CD4-positive, alpha-beta T cell (primary cell): ENCODE measurements at regions not wholly inside any gene's neighbourhood (a gene's known extent, or its start where the extent isn't known, plus 50 kb on each side); places are given as distances from the start of the nearest gene placed in this dataset.

ENCODE experiments used
- ATAC-seq: fragments of 200-7000 bp; cut with Tn5 transposase; one replicate; pipeline ENCODE4 v1.10.0; 2022; ENCODE audit warnings: mild to moderate bottlenecking; ENCODE audit not compliant: poor library complexity
- CTCF ChIA-PET: fragments of 350-600 bp; sonication (Branson Sonifier 250); formaldehyde crosslinking; loops from one replicate; lab custom pipeline; 2021; ENCODE audit warnings: antibody characterized with exemption, inconsistent platforms; lab: Charles Lee
- POLR2A ChIA-PET: fragments of 350-600 bp; sonication (Branson Sonifier 250); formaldehyde crosslinking; loops from one replicate; lab custom pipeline; 2021; ENCODE audit warnings: antibody characterized with exemption, inconsistent platforms; lab: Charles Lee
- DNase-seq, 14 experiments: peaks; one replicate each; pipeline ENCODE4 v3.0.0-alpha.2; 2013 to 2020; ENCODE audit warnings: mixed read lengths in 2 of 14
- H3K27ac ChIP-seq, 2 donors: one replicate each; pipeline versions ENCODE4 v1.5.1 to v1.7.0; 2013; ENCODE audit warnings: low read length in 2 of 2, low read depth in 1 of 2, mild to moderate bottlenecking in 1 of 2
- H3K27me3 ChIP-seq, 2 experiments: 1 replicate in 1 of 2; 2 replicates in 1 of 2; pipeline versions ENCODE4 v1.6.1 to v1.7.0; 2013; ENCODE audit warnings: low read length in 2 of 2, control low read depth in 1 of 2, mild to moderate bottlenecking in 1 of 2, moderate library complexity in 1 of 2; ENCODE audit not compliant: insufficient read depth in 2 of 2, control insufficient read depth in 1 of 2
- H3K36me3 ChIP-seq: one replicate; pipeline ENCODE4 v1.6.1; 2013; ENCODE audit warnings: low read length, control low read depth; ENCODE audit not compliant: insufficient read depth
- H3K4me1 ChIP-seq: one replicate; pipeline ENCODE4 v1.6.1; 2013; ENCODE audit warnings: low read length, control low read depth; ENCODE audit not compliant: insufficient read depth
- H3K4me3 ChIP-seq: one replicate; pipeline ENCODE4 v1.5.1; 2013; ENCODE audit warnings: mild to moderate bottlenecking, low read length, moderate library complexity
- H3K9me3 ChIP-seq, 2 experiments: 1 replicate in 1 of 2; 2 replicates in 1 of 2; pipeline versions ENCODE4 v1.6.1 to v1.7.0; 2013; ENCODE audit warnings: low read length in 2 of 2, mild to moderate bottlenecking in 2 of 2, control low read depth in 1 of 2, moderate library complexity in 1 of 2; ENCODE audit not compliant: control insufficient read depth in 1 of 2, insufficient read depth in 1 of 2
- H3K27ac Mint-ChIP-seq: one replicate; pipeline ENCODE4 v1.8.0; 2020; ENCODE audit warnings: mixed read lengths
- H3K27me3 Mint-ChIP-seq: one replicate; pipeline ENCODE4 v1.8.0; 2021; ENCODE audit warnings: mixed read lengths
- H3K36me3 Mint-ChIP-seq: one replicate; pipeline ENCODE4 v1.8.0; 2021; ENCODE audit warnings: low read depth, mixed read lengths
- H3K4me1 Mint-ChIP-seq: one replicate; pipeline ENCODE4 v1.8.0; 2021; ENCODE audit warnings: low read depth, mixed read lengths
- H3K4me3 Mint-ChIP-seq: one replicate; pipeline ENCODE4 v1.8.0; 2020; ENCODE audit warnings: mild to moderate bottlenecking, mixed read lengths
- H3K9me3 Mint-ChIP-seq: one replicate; pipeline ENCODE4 v1.8.0; 2020; ENCODE audit warnings: mixed read lengths
- CTCF ChIP-seq: fragments of 200-600 bp; IDR thresholded peaks from one replicate; pipeline ENCODE4 v1.8.0; 2022; ENCODE audit warnings: antibody characterized with exemption, mild to moderate bottlenecking
- intact Hi-C, 2 experiments: fragments of 100-400 bp; cut with DNase I in 1 of 2; cut with micrococcal nuclease in 1 of 2; formaldehyde crosslinking; loops; one replicate each; pipeline versions ENCODE4 v1.15.1 to v1.9.0; 2023 to 2025; cut with DNase I, micrococcal nuclease

- Mint-ChIP-seq H3K9me3 (peaks cover 3% of the 10 kb centered on the region), H3K4me1 (no peaks in the 10 kb centered on the region), H3K36me3 (no peaks in the 10 kb centered on the region), H3K27me3 (no peaks in the 10 kb centered on the region), H3K27ac (no peak overlapping the region), H3K4me3 (no peak overlapping the region)
- Histone ChIP-seq H3K36me3 (no peaks in the 10 kb centered on the region), H3K4me1 (no peaks in the 10 kb centered on the region), H3K9me3 (peaks cover 0 to 8% of the 10 kb centered on the region in 2 experiments), H3K27me3 (no peaks in the 10 kb centered on the region), H3K4me3 (no peak overlapping the region), H3K27ac (no peak overlapping the region)
- intact Hi-C loops, result no loop called here
- ChIA-PET POLR2A (no interaction called here), CTCF (no interaction called here)
- no peak for TF ChIP-seq CTCF
- DNase-seq (no peak), ATAC-seq (no peak)
Measured at GRCh38 chr5:114070093-114070722, 291.7 kb upstream of the KCNN2 start.

- H3K9me3 ChIP-seq, result peaks cover 8% of the 10 kb centered on the region in 2 experiments
- ATAC-seq (no peak), DNase-seq (no peak)
- H3K9me3 Mint-ChIP-seq, result peaks cover 7% of the 10 kb centered on the region
- H3K27me3 Mint-ChIP-seq, result no peaks in the 10 kb centered on the region
- no peak overlapping the region for H3K27ac Mint-ChIP-seq
- no peaks in the 10 kb centered on the region for H3K4me1 ChIP-seq
- POLR2A ChIA-PET, result no interaction called here
- H3K4me3 ChIP-seq, result no peak overlapping the region
- CTCF ChIA-PET, result no interaction called here
- H3K4me1 Mint-ChIP-seq, result no peaks in the 10 kb centered on the region
- no peaks in the 10 kb centered on the region for H3K27me3 ChIP-seq
- intact Hi-C loops, result no loop called here
- H3K36me3 Mint-ChIP-seq, result no peaks in the 10 kb centered on the region
- no peaks in the 10 kb centered on the region for H3K36me3 ChIP-seq
- H3K27ac ChIP-seq, result no peak overlapping the region
- H3K4me3 Mint-ChIP-seq, result no peak overlapping the region
- no peak for TF ChIP-seq CTCF
Measured at GRCh38 chr5:114089259-114089658, 272.6 kb upstream of the KCNN2 start.

GRCh38 chr5:114097570-114097969 lies 264.3 kb upstream of the KCNN2 start:
- Histone ChIP-seq H3K36me3 (no peaks in the 10 kb centered on the region), H3K4me1 (no peaks in the 10 kb centered on the region), H3K9me3 (peaks cover 2 to 3% of the 10 kb centered on the region in 2 experiments), H3K27me3 (no peaks in the 10 kb centered on the region), H3K4me3 (no peak overlapping the region), H3K27ac (no peak overlapping the region)
- H3K27ac Mint-ChIP-seq, result no peak overlapping the region
- no peak overlapping the region for H3K4me3 Mint-ChIP-seq
- H3K27me3 Mint-ChIP-seq, result no peaks in the 10 kb centered on the region
- ATAC-seq (no peak), DNase-seq (no peak)
- no peaks in the 10 kb centered on the region for H3K36me3 Mint-ChIP-seq
- intact Hi-C loops, result no loop called here
- no peak for TF ChIP-seq CTCF
- peaks cover 6% of the 10 kb centered on the region for H3K9me3 Mint-ChIP-seq
- H3K4me1 Mint-ChIP-seq, result no peaks in the 10 kb centered on the region
- ChIA-PET POLR2A (no interaction called here), CTCF (no interaction called here)
